Small intestine (tissue), 7 donors: ENCODE measurements at regions not wholly inside any gene's neighbourhood (a gene's known extent, or its start where the extent isn't known, plus 50 kb on each side); places are given as distances from the start of the nearest gene placed in this dataset.
A peak's percentile ranks its signal among the peaks of the same experiment; 100 is the strongest.

Experiments used
- DNase-seq, 2 donors: peaks; one replicate each; pipeline versions ENCODE4 v3.0.0 to v3.0.0-alpha.2; 2013
- FAIRE-seq: peaks from 2 replicates; lab custom pipeline; 2012; peaks lifted over from hg19 to GRCh38; lab: Jason Lieb, UNC
- H3K27ac ChIP-seq, 3 donors: one replicate each; pipeline ENCODE4 v1.5.1; 2013; ENCODE audit warnings: low read length in 2 of 3, mild to moderate bottlenecking in 2 of 3, control low read depth in 1 of 3, inconsistent platforms in 1 of 3, low read depth in 1 of 3, moderate library complexity in 1 of 3
- H3K27me3 ChIP-seq, 3 donors: one replicate each; pipeline ENCODE4 v1.6.1; 2013; ENCODE audit warnings: low read length in 3 of 3, inconsistent platforms in 1 of 3; ENCODE audit not compliant: control insufficient read depth in 3 of 3, insufficient read depth in 3 of 3
- H3K36me3 ChIP-seq, 3 donors: one replicate each; pipeline ENCODE4 v1.6.1; 2013; ENCODE audit warnings: low read length in 3 of 3, inconsistent platforms in 1 of 3, low read depth in 1 of 3, mild to moderate bottlenecking in 1 of 3, moderate library complexity in 1 of 3; ENCODE audit not compliant: control insufficient read depth in 3 of 3, insufficient read depth in 2 of 3
- H3K4me1 ChIP-seq, 3 donors: one replicate each; pipeline ENCODE4 v1.6.1; 2013; ENCODE audit warnings: low read length in 2 of 3, inconsistent platforms in 1 of 3, low read depth in 1 of 3, mild to moderate bottlenecking in 1 of 3, moderate library complexity in 1 of 3; ENCODE audit not compliant: control insufficient read depth in 3 of 3, insufficient read depth in 2 of 3
- H3K4me3 ChIP-seq, 3 donors: one replicate each; pipeline ENCODE4 v1.5.1; 2013; ENCODE audit warnings: low read length in 3 of 3, control low read depth in 1 of 3, inconsistent platforms in 1 of 3, low read depth in 1 of 3, mild to moderate bottlenecking in 1 of 3, moderate library complexity in 1 of 3
- H3K9me3 ChIP-seq, 2 donors: one replicate each; pipeline ENCODE4 v1.6.1; 2013; ENCODE audit warnings: low read depth in 1 of 2, low read length in 1 of 2; ENCODE audit not compliant: control insufficient read depth in 2 of 2, insufficient read depth in 1 of 2
- WGBS, 3 donors: extraction: QIAGEN DNeasy Blood & Tissue Kit; methylation state at CpG; one replicate each; pipeline ENCODE4 v1.1.7; 2013; 5-methylcytosine and 5-hydroxymethylcytosine counted together
- donor health status: healthy with polysubstance abuse.
- donor health status: control.
- donor health status: control.
- donor health status: Bipolar disorder and iron deficiency.
- donor health status: healthy.

DNA sequence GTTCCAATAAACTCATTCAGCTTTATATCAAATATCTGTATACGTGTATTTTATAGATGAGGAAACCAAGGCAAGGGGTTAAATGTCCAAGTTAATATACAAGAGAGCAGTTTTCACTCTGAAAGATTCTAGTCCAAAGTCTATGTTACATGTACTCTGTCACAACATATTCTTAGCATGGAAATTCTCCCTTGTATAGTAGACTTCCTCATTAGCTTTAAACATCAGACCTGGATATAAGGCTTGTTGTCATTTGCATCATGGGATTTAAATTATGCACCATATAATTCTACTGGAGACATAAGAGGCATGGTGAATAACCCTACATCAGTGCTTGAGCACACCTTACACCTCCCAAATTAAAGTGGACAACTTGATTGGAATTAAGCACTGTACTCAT, 681.9 kb upstream of the CCDC179 start:
- peaks cover 0 to 5% (median 0%) of the 10 kb centered on the region in 3 donors for H3K4me1 ChIP-seq
- FAIRE-seq = no peak
- H3K27me3 ChIP-seq = no peaks in the 10 kb centered on the region
- H3K9me3 ChIP-seq = no peaks in the 10 kb centered on the region
- no peak overlapping the region for H3K4me3 ChIP-seq
- no peaks in the 10 kb centered on the region for H3K36me3 ChIP-seq
- H3K27ac ChIP-seq = no peak overlapping the region
- WGBS, 3 donors = 20 to 62% (median 43%) methylated on average over 1 of the region's 1 CpG
- DNase-seq = peak; percentile 38 to 59

DNA sequence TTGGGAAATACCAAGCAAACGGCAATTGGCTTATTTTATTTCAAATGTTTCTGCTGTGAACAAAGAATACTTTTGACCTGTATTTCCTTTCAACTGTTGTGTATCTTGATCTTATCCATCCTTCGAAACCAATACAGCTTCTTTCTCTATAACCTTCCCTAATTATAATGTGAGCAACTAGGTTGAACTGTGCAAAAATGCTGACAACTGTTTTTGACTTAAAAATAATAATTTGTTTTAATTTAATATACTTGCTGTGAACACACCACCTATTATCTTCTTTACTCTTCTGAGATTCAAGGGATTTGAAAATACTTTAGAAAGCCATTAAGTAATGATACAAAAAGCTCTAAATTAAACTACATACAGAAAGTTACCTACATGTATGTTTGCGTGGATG, 682.5 kb upstream of the CCDC179 start:
- Histone ChIP-seq H3K9me3 (no peaks in the 10 kb centered on the region), H3K27me3 (no peaks in the 10 kb centered on the region), H3K4me3 (no peak overlapping the region), H3K36me3 (no peaks in the 10 kb centered on the region), H3K4me1 (peaks cover 0 to 5% (median 0%) of the 10 kb centered on the region in 3 donors), H3K27ac (no peak overlapping the region)
- DNase-seq = no peak
- FAIRE-seq = no peak
- 64 to 74% (median 64%) methylated on average over 3 of the region's 3 CpGs for WGBS, 3 donors

GRCh38 chr11:23543651-23544222, 683.5 kb upstream of the CCDC179 start:
- no peak overlapping the region for H3K4me3 ChIP-seq
- H3K4me1 ChIP-seq = peaks cover 0 to 5% (median 0%) of the 10 kb centered on the region in 3 donors
- H3K36me3 ChIP-seq = no peaks in the 10 kb centered on the region
- DNase-seq = no peak
- WGBS, 3 donors = 57 to 83% (median 62%) methylated on average over 3 of the region's 3 CpGs
- H3K9me3 ChIP-seq = no peaks in the 10 kb centered on the region
- no peaks in the 10 kb centered on the region for H3K27me3 ChIP-seq
- H3K27ac ChIP-seq = no peak overlapping the region
- FAIRE-seq = no peak

DNA sequence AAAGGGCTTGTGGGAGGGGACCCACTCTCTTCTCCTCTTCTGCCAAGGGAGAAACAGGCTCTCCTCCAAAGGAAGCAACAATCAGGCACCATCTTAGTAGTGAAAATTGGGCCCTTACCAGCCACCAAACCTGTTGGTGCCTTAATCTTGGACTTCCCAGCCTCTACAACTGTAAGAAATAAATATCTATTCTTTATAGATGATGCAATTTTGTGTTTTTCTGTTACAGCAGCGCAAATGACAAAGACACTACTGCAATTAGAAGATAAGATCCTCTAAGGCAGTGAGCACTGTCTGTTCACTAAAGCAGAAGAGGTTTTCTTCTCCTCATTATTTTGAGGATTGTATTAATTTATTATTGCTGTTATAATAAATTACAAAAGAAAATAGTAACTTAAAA, 691.4 kb upstream of the CCDC179 start:
- FAIRE-seq (no peak), DNase-seq (no peak)
- Histone ChIP-seq H3K4me1 (no peaks in the 10 kb centered on the region), H3K4me3 (no peak overlapping the region), H3K36me3 (no peaks in the 10 kb centered on the region), H3K9me3 (no peaks in the 10 kb centered on the region), H3K27ac (no peak overlapping the region), H3K27me3 (no peaks in the 10 kb centered on the region)
- 73 to 92% (median 87%) methylated on average over 1 of the region's 1 CpG for WGBS, 3 donors

GRCh38 chr11:23554002-23554401, 693.7 kb upstream of the CCDC179 start:
- WGBS, 3 donors = 71 to 89% (median 83%) methylated on average over 1 of the region's 1 CpG
- FAIRE-seq (no peak), DNase-seq (peak in 1 of 2 donors; percentile 8)
- Histone ChIP-seq H3K27ac (no peak overlapping the region), H3K9me3 (no peaks in the 10 kb centered on the region), H3K4me1 (no peaks in the 10 kb centered on the region), H3K27me3 (no peaks in the 10 kb centered on the region), H3K36me3 (no peaks in the 10 kb centered on the region), H3K4me3 (no peak overlapping the region)

DNA sequence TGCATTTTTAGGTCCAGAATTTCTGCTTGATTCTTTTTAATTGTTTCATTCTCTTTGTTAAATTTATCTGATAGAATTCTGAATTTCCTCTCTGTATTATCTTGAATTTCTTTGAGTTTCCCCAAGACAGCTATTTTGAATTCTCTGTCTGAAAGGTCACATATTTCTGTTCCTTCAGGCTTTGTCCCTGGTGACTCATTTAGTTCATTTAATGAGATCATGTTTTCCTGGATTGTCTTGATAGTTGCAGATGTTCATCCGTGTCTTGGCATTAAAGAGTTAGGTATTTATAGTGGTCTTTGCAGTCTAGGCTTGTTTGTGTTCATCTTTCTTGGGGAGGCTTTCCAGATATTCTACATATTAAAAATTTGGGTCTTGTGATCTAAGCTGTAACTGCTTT, 694.8 kb upstream of the CCDC179 start:
- Histone ChIP-seq H3K27ac (no peak overlapping the region), H3K9me3 (no peaks in the 10 kb centered on the region), H3K27me3 (no peaks in the 10 kb centered on the region), H3K4me1 (no peaks in the 10 kb centered on the region), H3K4me3 (no peak overlapping the region), H3K36me3 (no peaks in the 10 kb centered on the region)
- DNase-seq (no peak), FAIRE-seq (no peak)
- 63 to 70% (median 67%) methylated on average over 1 of the region's 1 CpG for WGBS, 3 donors

DNA sequence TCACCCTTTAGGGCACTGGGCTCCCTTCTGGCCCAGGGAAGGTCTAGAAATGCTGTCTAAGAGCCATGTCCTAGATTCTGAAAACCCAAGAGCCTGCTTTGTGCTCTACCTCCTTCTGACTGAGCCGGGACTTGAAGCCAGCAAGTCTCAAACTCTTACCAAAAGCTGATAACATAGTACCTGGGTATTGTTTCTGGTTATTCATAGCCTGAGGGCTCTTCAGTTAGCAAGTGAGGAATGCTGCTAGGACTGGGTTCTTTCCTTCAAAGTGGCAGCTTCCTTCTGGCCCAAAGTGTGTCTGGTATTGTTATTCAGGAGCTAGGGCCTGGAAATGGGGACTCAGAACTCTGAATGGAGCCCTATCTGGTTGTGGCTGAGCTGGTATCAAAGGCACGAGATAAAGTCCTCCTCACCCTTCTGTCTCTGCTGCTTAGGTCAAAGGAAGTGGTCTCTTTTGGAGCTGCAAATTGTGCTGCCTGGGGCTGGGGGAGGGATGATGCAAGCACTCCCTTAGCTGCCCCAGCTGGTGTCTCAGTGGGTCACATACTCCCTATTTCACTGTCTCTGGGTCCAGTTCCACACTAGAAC, 696.0 kb upstream of the CCDC179 start:
- no peak overlapping the region for H3K27ac ChIP-seq
- no peak overlapping the region for H3K4me3 ChIP-seq
- H3K9me3 ChIP-seq = no peaks in the 10 kb centered on the region
- FAIRE-seq (no peak), DNase-seq (no peak)
- H3K4me1 ChIP-seq = no peaks in the 10 kb centered on the region
- H3K27me3 ChIP-seq = no peaks in the 10 kb centered on the region
- no peaks in the 10 kb centered on the region for H3K36me3 ChIP-seq
- WGBS, 3 donors = 74 to 87% (median 76%) methylated on average over 2 of the region's 2 CpGs

- Histone ChIP-seq H3K4me3 (no peak overlapping the region), H3K27me3 (no peaks in the 10 kb centered on the region), H3K27ac (no peak overlapping the region), H3K9me3 (no peaks in the 10 kb centered on the region), H3K36me3 (no peaks in the 10 kb centered on the region), H3K4me1 (no peaks in the 10 kb centered on the region)
- FAIRE-seq (no peak), DNase-seq (no peak)
Measured at GRCh38 chr11:23563591-23563990, 703.3 kb upstream of the CCDC179 start.

- Histone ChIP-seq H3K36me3 (no peaks in the 10 kb centered on the region), H3K4me3 (no peak overlapping the region), H3K27ac (no peak overlapping the region), H3K9me3 (no peaks in the 10 kb centered on the region), H3K27me3 (no peaks in the 10 kb centered on the region), H3K4me1 (no peaks in the 10 kb centered on the region)
- DNase-seq (no peak), FAIRE-seq (no peak)
- WGBS, 3 donors = 79 to 84% (median 79%) methylated on average over 2 of the region's 2 CpGs
Measured at GRCh38 chr11:23564370-23564769, 704.1 kb upstream of the CCDC179 start.
